ENCODE measurements at regions not wholly inside any gene's neighbourhood (a gene's known extent, or its start where the extent isn't known, plus 50 kb on each side); places are given as distances from the start of the nearest gene placed in this dataset.
"Not testable (repeated sequence)": the region's sequence is repeated elsewhere in the genome, so short reads cannot be mapped to it uniquely, and the experiment has no call there.

GRCh38 chr7:9709216-9709615 is 1264.5 kb upstream of the PHF14 start:
- TF ChIP-seq ZFX (IDR thresholded peaks at IDR 0.05; ENCODE audit: borderline replicate concordance): no peak
- no peak for TF ChIP-seq CTCF (IDR thresholded peaks at IDR 0.05)
- no peak overlapping the region for H3K27ac ChIP-seq

- no peak overlapping the region for H3K27ac ChIP-seq
- no peak for TF ChIP-seq CTCF (IDR thresholded peaks at IDR 0.05)
- no peak for TF ChIP-seq ZFX (IDR thresholded peaks at IDR 0.05; ENCODE audit: borderline replicate concordance)
These were observed 1262.3 kb upstream of the PHF14 start for GRCh38 chr7:9711259-9711918.

GRCh38 chr7:9718071-9718661 is 1255.5 kb upstream of the PHF14 start:
- H3K27ac ChIP-seq: no peak overlapping the region
- no peak for TF ChIP-seq ZFX (IDR thresholded peaks at IDR 0.05; ENCODE audit: borderline replicate concordance)
- no peak for TF ChIP-seq CTCF (IDR thresholded peaks at IDR 0.05)

- no peak overlapping the region for H3K27ac ChIP-seq
- no peak for TF ChIP-seq CTCF (IDR thresholded peaks at IDR 0.05)
- TF ChIP-seq ZFX (IDR thresholded peaks at IDR 0.05; ENCODE audit: borderline replicate concordance): no peak
These were observed 1254.4 kb upstream of the PHF14 start for GRCh38 chr7:9719303-9719702.

- no peak for TF ChIP-seq CTCF (IDR thresholded peaks at IDR 0.05)
- TF ChIP-seq ZFX (IDR thresholded peaks at IDR 0.05; ENCODE audit: borderline replicate concordance): no peak
These were observed 1254.0 kb upstream of the PHF14 start for GRCh38 chr7:9719721-9720120.

GRCh38 chr7:9725940-9726663 is 1247.6 kb upstream of the PHF14 start:
- H3K27ac ChIP-seq: not testable (repeated sequence)

More at GRCh38 chr7:9719721-9720120, 1254.0 kb upstream of the PHF14 start:
- H3K27ac ChIP-seq: no peak overlapping the region

- H3K27ac ChIP-seq: not testable (repeated sequence)
These were observed 1246.9 kb upstream of the PHF14 start for GRCh38 chr7:9726811-9727210.

- H3K27ac ChIP-seq: not testable (repeated sequence)
These were observed 1246.2 kb upstream of the PHF14 start for GRCh38 chr7:9727467-9727869.

GRCh38 chr7:9728014-9728657 is 1245.5 kb upstream of the PHF14 start:
- not testable (repeated sequence) for H3K27ac ChIP-seq
